ENCODE measurements at regions not wholly inside any gene's neighbourhood (a gene's known extent, or its start where the extent isn't known, plus 50 kb on each side); places are given as distances from the start of the nearest gene placed in this dataset.
A peak's percentile ranks its signal among the peaks of the same experiment; 100 is the strongest.

DNA sequence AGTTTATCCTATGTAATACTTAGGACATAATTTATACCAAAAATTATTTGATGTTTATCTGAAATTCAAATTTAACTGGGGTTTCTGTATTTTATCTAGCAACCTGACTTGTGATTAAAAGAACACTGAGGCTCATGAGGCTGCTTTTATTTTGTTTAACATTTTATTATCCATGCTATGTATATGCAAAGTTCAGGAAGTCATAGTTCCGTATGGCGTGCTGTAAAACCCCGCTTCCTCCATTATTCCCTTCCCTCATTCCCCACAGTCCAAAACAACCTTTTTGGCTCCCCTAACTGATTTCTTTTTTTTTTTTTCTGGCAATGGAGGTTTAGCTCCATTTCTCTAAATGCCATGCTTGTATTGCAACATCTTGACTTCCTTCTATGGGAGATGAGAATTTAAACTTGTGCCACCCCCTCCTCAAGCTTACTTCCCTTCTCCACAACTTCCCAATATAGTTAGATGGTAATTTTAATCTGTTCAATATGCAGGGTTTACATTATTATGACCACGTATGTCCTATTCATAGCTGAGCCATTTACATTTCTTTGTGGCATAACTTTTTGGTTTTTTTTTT is 138.0 kb upstream of the DNAH14 start:
- Mint-ChIP-seq H3K27ac (ENCODE audit: unreplicated experiment) (no peak overlapping the region), H3K9me3 (ENCODE audit: unreplicated experiment) (no peaks in the 10 kb centered on the region), H3K4me3 (ENCODE audit: unreplicated experiment) (no peak overlapping the region), H3K36me3 (ENCODE audit: unreplicated experiment) (no peaks in the 10 kb centered on the region), H3K27me3 (ENCODE audit: unreplicated experiment) (no peaks in the 10 kb centered on the region), H3K4me1 (ENCODE audit: low read depth, unreplicated experiment) (no peaks in the 10 kb centered on the region)
- TF ChIP-seq, protein P1, sequence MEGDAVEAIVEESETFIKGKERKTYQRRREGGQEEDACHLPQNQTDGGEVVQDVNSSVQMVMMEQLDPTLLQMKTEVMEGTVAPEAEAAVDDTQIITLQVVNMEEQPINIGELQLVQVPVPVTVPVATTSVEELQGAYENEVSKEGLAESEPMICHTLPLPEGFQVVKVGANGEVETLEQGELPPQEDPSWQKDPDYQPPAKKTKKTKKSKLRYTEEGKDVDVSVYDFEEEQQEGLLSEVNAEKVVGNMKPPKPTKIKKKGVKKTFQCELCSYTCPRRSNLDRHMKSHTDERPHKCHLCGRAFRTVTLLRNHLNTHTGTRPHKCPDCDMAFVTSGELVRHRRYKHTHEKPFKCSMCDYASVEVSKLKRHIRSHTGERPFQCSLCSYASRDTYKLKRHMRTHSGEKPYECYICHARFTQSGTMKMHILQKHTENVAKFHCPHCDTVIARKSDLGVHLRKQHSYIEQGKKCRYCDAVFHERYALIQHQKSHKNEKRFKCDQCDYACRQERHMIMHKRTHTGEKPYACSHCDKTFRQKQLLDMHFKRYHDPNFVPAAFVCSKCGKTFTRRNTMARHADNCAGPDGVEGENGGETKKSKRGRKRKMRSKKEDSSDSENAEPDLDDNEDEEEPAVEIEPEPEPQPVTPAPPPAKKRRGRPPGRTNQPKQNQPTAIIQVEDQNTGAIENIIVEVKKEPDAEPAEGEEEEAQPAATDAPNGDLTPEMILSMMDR (IDR thresholded peaks at IDR 0.05; ENCODE audit: partially characterized antibody, unreplicated experiment): no peak
- DNase-seq: no peak

DNA sequence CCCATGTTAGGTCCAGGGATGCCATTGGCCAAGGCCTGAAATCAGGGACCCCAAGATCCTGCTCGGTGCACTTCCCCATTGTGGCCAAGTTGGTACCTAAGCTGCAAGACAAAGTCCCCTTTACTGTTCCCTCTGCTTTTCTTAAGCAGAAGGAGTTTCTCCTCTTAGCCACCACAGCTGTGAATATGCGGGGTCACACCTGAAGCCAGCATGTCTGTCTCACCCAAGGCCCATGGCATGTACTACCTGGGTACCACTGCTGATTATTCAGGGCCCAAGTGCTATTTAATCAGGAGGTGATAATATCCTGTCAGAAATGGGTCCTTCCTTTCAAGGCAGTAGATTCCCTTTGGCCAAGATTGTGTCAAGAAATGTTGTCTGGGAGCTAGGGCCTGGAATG is 133.9 kb upstream of the DNAH14 start:
- H3K27me3 Mint-ChIP-seq (ENCODE audit: unreplicated experiment): peaks cover 2% of the 10 kb centered on the region
- peaks cover 3% of the 10 kb centered on the region for H3K4me1 Mint-ChIP-seq (ENCODE audit: low read depth, unreplicated experiment)
- H3K36me3 Mint-ChIP-seq (ENCODE audit: unreplicated experiment): no peaks in the 10 kb centered on the region
- DNase-seq: no peak
- H3K9me3 Mint-ChIP-seq (ENCODE audit: unreplicated experiment): peaks cover 3% of the 10 kb centered on the region
- TF ChIP-seq, protein P1 (IDR thresholded peaks at IDR 0.05; ENCODE audit: partially characterized antibody, unreplicated experiment): no peak
- no peak overlapping the region for H3K27ac Mint-ChIP-seq (ENCODE audit: unreplicated experiment)
- H3K4me3 Mint-ChIP-seq (ENCODE audit: unreplicated experiment): no peak overlapping the region

DNA sequence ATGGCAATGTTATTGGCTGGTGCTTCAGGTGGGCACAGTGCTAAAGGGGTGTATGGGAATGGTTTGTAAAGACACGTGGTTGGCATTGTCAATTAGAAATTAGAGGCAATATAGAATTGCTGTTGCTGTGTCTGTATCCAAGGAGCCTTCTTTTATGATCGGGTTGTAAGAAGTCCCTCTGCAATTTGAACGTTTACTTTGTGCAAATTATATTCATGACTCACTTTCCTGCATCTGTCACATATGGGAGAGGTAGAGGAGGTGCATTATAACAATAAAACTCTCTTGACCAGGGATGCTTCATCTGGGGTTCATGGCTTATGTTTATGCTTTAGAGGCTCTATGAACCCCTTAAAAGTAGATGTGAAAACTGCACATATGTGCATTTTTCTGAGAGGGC is 130.4 kb upstream of the DNAH14 start:
- H3K27ac Mint-ChIP-seq (ENCODE audit: unreplicated experiment): no peak overlapping the region
- H3K27me3 Mint-ChIP-seq (ENCODE audit: unreplicated experiment): peaks cover 3% of the 10 kb centered on the region
- peaks cover 5% of the 10 kb centered on the region for H3K4me1 Mint-ChIP-seq (ENCODE audit: low read depth, unreplicated experiment)
- no peaks in the 10 kb centered on the region for H3K36me3 Mint-ChIP-seq (ENCODE audit: unreplicated experiment)
- TF ChIP-seq, protein P1 (IDR thresholded peaks at IDR 0.05; ENCODE audit: partially characterized antibody, unreplicated experiment): no peak
- DNase-seq: no peak
- no peak overlapping the region for H3K4me3 Mint-ChIP-seq (ENCODE audit: unreplicated experiment)
- peaks cover 5% of the 10 kb centered on the region for H3K9me3 Mint-ChIP-seq (ENCODE audit: unreplicated experiment)

DNA sequence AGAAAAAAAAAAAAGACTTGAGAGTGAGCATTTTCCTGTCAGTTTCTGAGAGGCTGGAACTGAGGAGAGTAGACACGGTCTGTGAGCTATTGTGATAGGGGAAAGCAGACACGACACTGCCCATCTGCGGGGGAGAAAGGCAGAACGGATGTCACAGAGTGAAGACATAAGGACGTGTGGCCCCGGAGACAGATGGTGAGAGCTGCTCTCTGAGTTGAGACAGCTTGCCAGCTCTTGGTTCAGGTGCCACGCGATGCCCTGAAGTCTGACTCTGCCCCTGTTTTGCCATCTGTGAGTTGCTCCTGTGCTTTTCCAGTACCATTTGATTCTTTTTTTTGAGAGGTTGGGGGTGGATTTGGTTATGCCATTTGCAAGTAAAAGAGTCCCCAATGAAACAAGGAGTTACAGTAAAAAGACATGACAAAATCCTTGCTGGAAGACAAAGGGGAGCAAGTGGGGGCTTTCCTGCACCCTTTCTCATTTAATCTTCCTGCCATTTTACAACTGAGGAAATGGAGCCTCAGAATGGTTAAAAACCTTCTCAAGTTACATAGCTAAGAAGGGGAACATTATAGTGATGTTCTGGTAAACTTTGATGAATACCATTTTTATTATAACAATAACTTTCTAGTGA is 128.9 kb upstream of the DNAH14 start:
- peak overlapping the region; percentile 86 for H3K27ac Mint-ChIP-seq (ENCODE audit: unreplicated experiment)
- peaks cover 5% of the 10 kb centered on the region for H3K9me3 Mint-ChIP-seq (ENCODE audit: unreplicated experiment)
- H3K4me3 Mint-ChIP-seq (ENCODE audit: unreplicated experiment): no peak overlapping the region
- DNase-seq: peak; percentile 67
- H3K27me3 Mint-ChIP-seq (ENCODE audit: unreplicated experiment): peaks cover 5% of the 10 kb centered on the region
- peaks cover 5% of the 10 kb centered on the region for H3K4me1 Mint-ChIP-seq (ENCODE audit: low read depth, unreplicated experiment)
- TF ChIP-seq, protein P1 (IDR thresholded peaks at IDR 0.05; ENCODE audit: partially characterized antibody, unreplicated experiment): no peak
- no peaks in the 10 kb centered on the region for H3K36me3 Mint-ChIP-seq (ENCODE audit: unreplicated experiment)

DNA sequence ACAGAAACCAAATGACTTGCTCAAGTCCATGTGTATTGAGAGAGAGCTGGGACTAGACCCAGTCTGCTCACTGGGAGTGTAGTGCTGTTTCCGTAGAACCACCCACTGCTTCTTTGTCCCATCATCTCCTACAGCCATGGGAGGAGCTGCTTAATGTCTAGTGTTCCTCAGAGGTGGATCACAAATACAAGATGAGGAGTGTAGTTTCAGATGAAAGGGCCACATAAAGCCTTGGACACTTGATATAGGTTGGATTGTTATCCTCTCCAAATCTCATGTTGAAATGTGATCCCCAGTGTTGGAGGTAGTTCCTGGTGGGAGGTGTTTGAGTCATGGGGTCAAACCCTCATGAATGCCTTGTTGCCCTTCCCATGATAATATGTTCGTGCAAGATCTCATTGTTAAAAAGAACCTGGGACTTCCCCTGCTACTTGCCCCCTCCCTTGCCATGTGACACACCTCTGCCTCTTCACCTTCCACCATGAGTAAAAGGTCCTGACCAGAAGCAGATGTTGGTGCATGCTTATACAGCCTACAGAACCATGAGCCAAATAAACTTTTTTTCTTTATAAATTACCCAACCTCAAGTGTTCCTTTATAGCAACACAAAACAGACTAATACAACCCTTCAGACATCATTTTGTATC is 127.5 kb upstream of the DNAH14 start:
- H3K36me3 Mint-ChIP-seq (ENCODE audit: unreplicated experiment): no peaks in the 10 kb centered on the region
- H3K4me3 Mint-ChIP-seq (ENCODE audit: unreplicated experiment): no peak overlapping the region
- H3K4me1 Mint-ChIP-seq (ENCODE audit: low read depth, unreplicated experiment): peaks cover 5% of the 10 kb centered on the region
- DNase-seq: no peak
- H3K27ac Mint-ChIP-seq (ENCODE audit: unreplicated experiment): no peak overlapping the region
- H3K27me3 Mint-ChIP-seq (ENCODE audit: unreplicated experiment): peaks cover 5% of the 10 kb centered on the region
- TF ChIP-seq, protein P1 (IDR thresholded peaks at IDR 0.05; ENCODE audit: partially characterized antibody, unreplicated experiment): no peak
- peaks cover 5% of the 10 kb centered on the region for H3K9me3 Mint-ChIP-seq (ENCODE audit: unreplicated experiment)

Measured in glutamatergic neuron (in vitro differentiated cells).